ENCODE measurements at regions not wholly inside any gene's neighbourhood (a gene's known extent, or its start where the extent isn't known, plus 50 kb on each side); places are given as distances from the start of the nearest gene placed in this dataset.

GRCh38 chr7:86469680-86470295 lies 173.9 kb upstream of the GRM3 start:
- peak; percentile 78 for TF ChIP-seq CTCF (IDR thresholded peaks at IDR 0.05; ENCODE audit: poor library complexity, severe bottlenecking)
- no peak overlapping the region for H3K4me3 ChIP-seq (ENCODE audit: severe bottlenecking)
- no peaks in the 10 kb centered on the region for H3K4me1 ChIP-seq (ENCODE audit: insufficient read depth, poor library complexity, severe bottlenecking)
- H3K36me3 ChIP-seq (ENCODE audit: low read depth), result no peaks in the 10 kb centered on the region
- peaks cover 8% of the 10 kb centered on the region for H3K27me3 ChIP-seq (ENCODE audit: insufficient read depth, poor library complexity, severe bottlenecking)
- no peak for DNase-seq (ENCODE audit: low spot score)
- no peaks in the 10 kb centered on the region for H3K9me3 ChIP-seq (ENCODE audit: severe bottlenecking)
- no peak overlapping the region for H3K27ac ChIP-seq (ENCODE audit: poor library complexity, severe bottlenecking)
- ATAC-seq (ENCODE audit: low read depth), result peak; percentile 77; the same call in 2 of the 3 replicates

DNA sequence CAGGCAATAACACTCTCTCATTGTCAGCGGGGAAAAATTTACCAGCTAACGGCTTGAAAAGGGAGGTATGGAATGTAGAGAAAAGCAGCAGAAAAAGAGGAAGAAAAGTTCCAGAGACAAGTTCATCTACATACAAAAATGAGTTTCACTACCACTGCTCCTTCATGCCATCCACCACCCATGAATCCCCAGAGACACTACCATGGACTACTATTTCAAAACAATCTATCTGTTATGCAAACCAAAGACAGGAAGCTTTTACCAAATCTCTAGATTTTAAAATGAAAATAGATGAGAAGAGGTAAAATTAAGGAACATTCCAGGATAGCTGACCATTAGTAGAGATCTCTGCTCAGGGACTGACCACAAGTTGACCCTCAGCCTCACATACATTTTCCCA lies 189.0 kb upstream of the GRM3 start:
- Histone ChIP-seq H3K9me3 (ENCODE audit: severe bottlenecking) (no peaks in the 10 kb centered on the region), H3K4me3 (ENCODE audit: severe bottlenecking) (no peak overlapping the region), H3K27ac (ENCODE audit: poor library complexity, severe bottlenecking) (no peak overlapping the region), H3K27me3 (ENCODE audit: insufficient read depth, poor library complexity, severe bottlenecking) (no peaks in the 10 kb centered on the region), H3K4me1 (ENCODE audit: insufficient read depth, poor library complexity, severe bottlenecking) (no peaks in the 10 kb centered on the region), H3K36me3 (ENCODE audit: low read depth) (no peaks in the 10 kb centered on the region)
- DNase-seq (ENCODE audit: low spot score) (no peak), ATAC-seq (ENCODE audit: low read depth) (no peak)
- no peak for TF ChIP-seq CTCF (IDR thresholded peaks at IDR 0.05; ENCODE audit: poor library complexity, severe bottlenecking)

DNA sequence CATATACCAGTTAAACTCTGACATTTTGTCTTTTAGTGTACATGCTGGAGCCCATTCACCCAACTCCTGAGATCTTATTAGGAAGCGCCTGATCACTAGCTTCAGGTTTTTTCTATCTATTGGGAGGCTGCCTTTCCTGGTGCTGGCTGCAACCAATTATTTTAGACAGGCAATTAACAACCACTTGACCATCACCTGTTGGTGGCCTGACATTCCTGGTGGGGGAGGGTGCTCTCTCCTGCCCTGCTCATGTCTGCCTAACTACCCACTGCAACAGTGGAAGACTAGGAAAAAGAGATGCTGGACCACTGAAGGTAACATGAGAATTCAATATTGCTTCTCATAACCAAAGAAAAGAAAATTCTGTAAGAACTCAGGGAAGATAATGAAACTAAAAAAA lies 190.3 kb upstream of the GRM3 start:
- no peaks in the 10 kb centered on the region for H3K27me3 ChIP-seq (ENCODE audit: insufficient read depth, poor library complexity, severe bottlenecking)
- no peak for TF ChIP-seq CTCF (IDR thresholded peaks at IDR 0.05; ENCODE audit: poor library complexity, severe bottlenecking)
- H3K4me3 ChIP-seq (ENCODE audit: severe bottlenecking), result no peak overlapping the region
- DNase-seq (ENCODE audit: low spot score), result no peak
- H3K36me3 ChIP-seq (ENCODE audit: low read depth), result no peaks in the 10 kb centered on the region
- H3K9me3 ChIP-seq (ENCODE audit: severe bottlenecking), result no peaks in the 10 kb centered on the region
- no peak overlapping the region for H3K27ac ChIP-seq (ENCODE audit: poor library complexity, severe bottlenecking)
- ATAC-seq (ENCODE audit: low read depth), result no peak
- H3K4me1 ChIP-seq (ENCODE audit: insufficient read depth, poor library complexity, severe bottlenecking), result no peaks in the 10 kb centered on the region

DNA sequence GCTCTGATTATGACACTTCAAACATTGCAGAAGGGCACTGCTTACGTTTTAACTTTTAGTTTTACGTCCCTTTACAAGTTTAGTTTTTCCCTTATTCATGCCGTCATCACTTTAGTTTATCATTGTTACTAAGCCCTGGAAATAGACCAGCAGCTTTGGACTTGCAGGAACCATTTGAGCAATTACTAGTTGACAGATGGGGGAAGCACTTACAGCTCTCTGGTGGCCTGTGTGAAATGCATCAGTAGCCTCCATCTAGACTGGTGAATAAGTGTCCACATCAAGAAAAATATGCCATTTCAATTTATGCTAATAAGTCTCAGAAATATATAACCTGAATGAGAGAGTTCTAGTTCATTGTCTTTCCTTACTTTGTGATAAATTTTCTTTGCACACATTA lies 194.9 kb upstream of the GRM3 start:
- Histone ChIP-seq H3K4me1 (ENCODE audit: insufficient read depth, poor library complexity, severe bottlenecking) (no peaks in the 10 kb centered on the region), H3K27ac (ENCODE audit: poor library complexity, severe bottlenecking) (no peak overlapping the region), H3K36me3 (ENCODE audit: low read depth) (no peaks in the 10 kb centered on the region), H3K9me3 (ENCODE audit: severe bottlenecking) (no peaks in the 10 kb centered on the region), H3K27me3 (ENCODE audit: insufficient read depth, poor library complexity, severe bottlenecking) (no peaks in the 10 kb centered on the region), H3K4me3 (ENCODE audit: severe bottlenecking) (no peak overlapping the region)
- ATAC-seq (ENCODE audit: low read depth), result no peak
- no peak for TF ChIP-seq CTCF (IDR thresholded peaks at IDR 0.05; ENCODE audit: poor library complexity, severe bottlenecking)
- no peak for DNase-seq (ENCODE audit: low spot score)

DNA sequence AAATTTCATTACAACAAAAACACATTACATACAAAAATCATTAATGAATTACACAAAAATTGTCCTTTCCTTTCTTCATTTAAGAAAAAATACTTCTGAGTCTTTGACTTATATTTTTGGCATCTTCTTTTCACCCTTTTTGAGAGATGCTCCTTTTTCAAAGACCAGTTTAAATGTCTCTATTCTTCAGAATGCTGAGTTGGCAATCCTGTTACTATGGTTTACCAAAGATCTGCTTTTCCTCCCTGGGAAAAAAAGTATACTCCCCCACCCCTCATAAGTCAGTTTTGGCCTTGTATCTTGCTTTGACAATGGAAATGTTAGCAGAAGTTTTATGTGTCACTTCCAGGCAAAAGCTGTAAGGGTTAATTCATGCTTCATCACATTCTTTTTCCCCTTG lies 198.4 kb upstream of the GRM3 start:
- Histone ChIP-seq H3K36me3 (ENCODE audit: low read depth) (no peaks in the 10 kb centered on the region), H3K4me3 (ENCODE audit: severe bottlenecking) (no peak overlapping the region), H3K27me3 (ENCODE audit: insufficient read depth, poor library complexity, severe bottlenecking) (no peaks in the 10 kb centered on the region)

More for the DNA sequence above, 198.4 kb upstream of the GRM3 start:
- H3K9me3 ChIP-seq (ENCODE audit: severe bottlenecking), result no peaks in the 10 kb centered on the region
- ATAC-seq (ENCODE audit: low read depth), result no peak
- H3K27ac ChIP-seq (ENCODE audit: poor library complexity, severe bottlenecking), result no peak overlapping the region
- TF ChIP-seq CTCF (IDR thresholded peaks at IDR 0.05; ENCODE audit: poor library complexity, severe bottlenecking), result no peak
- DNase-seq (ENCODE audit: low spot score), result no peak
- no peaks in the 10 kb centered on the region for H3K4me1 ChIP-seq (ENCODE audit: insufficient read depth, poor library complexity, severe bottlenecking)

Measured in RWPE2 (cell line).